NT2/D1 (cell line): ENCODE measurements at regions not wholly inside any gene's neighbourhood (a gene's known extent, or its start where the extent isn't known, plus 50 kb on each side); places are given as distances from the start of the nearest gene placed in this dataset.

Experiments
- SUZ12 ChIP-seq: IDR thresholded peaks from 2 replicates; pipeline ENCODE4 v1.6.1; 2011; ENCODE audit not compliant: insufficient read length, insufficient read depth; ENCODE audit errors: extremely low read depth
- YY1 ChIP-seq: IDR thresholded peaks from 2 replicates; pipeline ENCODE4 v1.6.1; 2011; ENCODE audit not compliant: insufficient read length, insufficient read depth
- ZNF274 ChIP-seq: IDR thresholded peaks from 2 replicates; pipeline ENCODE4 v1.6.1; 2011; ENCODE audit warnings: mild to moderate bottlenecking, low read depth, low read length

- TF ChIP-seq YY1 = no peak
- TF ChIP-seq ZNF274 = no peak
- no peak for TF ChIP-seq SUZ12
Measured at GRCh38 chr1:99198393-99198792, 65.9 kb upstream of the PLPPR4 start.
